ENCODE measurements at regions not wholly inside any gene's neighbourhood (a gene's known extent, or its start where the extent isn't known, plus 50 kb on each side); places are given as distances from the start of the nearest gene placed in this dataset.

GRCh38 chr15:26082221-26083109, 219.3 kb upstream of the ATP10A start (continued):
- TF ChIP-seq PATZ1 (tag by site-specific recombination; IDR thresholded peaks at IDR 0.05) (peak; percentile 72), KLF16 (tag by site-specific recombination; IDR thresholded peaks at IDR 0.05) (peak; percentile 55), ZXDB (tag by site-specific recombination; IDR thresholded peaks at IDR 0.05) (0 out of 2 replicates have a peak, but pooled peaks have one; percentile 14), ZBTB11 (tag by site-specific recombination; conservative IDR thresholded peaks at IDR 0.05; ENCODE audit: low read depth) (peak; percentile 80), ZNF248 (tag by site-specific recombination; IDR thresholded peaks at IDR 0.05) (no peak), YY1 (tag by site-specific recombination; IDR thresholded peaks at IDR 0.05) (peak; percentile 54; the same call in 1 of the 2 replicates), ZNF26 (tag by site-specific recombination; IDR thresholded peaks at IDR 0.05) (no peak), ZNF335 (tag by site-specific recombination; conservative IDR thresholded peaks at IDR 0.05) (peak; percentile 56; the same call in 1 of the 2 replicates), GLIS1 (tag by site-specific recombination; IDR thresholded peaks at IDR 0.05) (peak; percentile 14; the same call in 1 of the 2 replicates), KLF9 (tag by site-specific recombination; IDR thresholded peaks at IDR 0.05; ENCODE audit: low read depth) (peak; percentile 83), KLF8 (tag by site-specific recombination; IDR thresholded peaks at IDR 0.05) (peak; percentile 47; the same call in 1 of the 2 replicates)

GRCh38 chr15:26081758-26082220, 218.7 kb upstream of the ATP10A start:
- Histone ChIP-seq H3K9me3 (ENCODE audit: control insufficient read depth, insufficient read depth, low read depth, low read length) (no peaks in the 10 kb centered on the region), H3K4me3 (ENCODE audit: low read depth, low read length) (no peak overlapping the region)
- CTCF ChIA-PET, result interaction anchor here (0.6 kb wide), 2 partner anchors 40 to 278 kb away, joined by 3 read pairs; no protein-coding TSS in a partner anchor
- no peak for TF ChIP-seq ZNF843 (tag by site-specific recombination; IDR thresholded peaks at IDR 0.05)
- peak; percentile 49 for TF ChIP-seq ZNF341 (tag by site-specific recombination; IDR thresholded peaks at IDR 0.05; ENCODE audit: low read depth)
- TF ChIP-seq ZNF426 (tag by site-specific recombination; IDR thresholded peaks at IDR 0.05), result no peak
- TF ChIP-seq SCRT1 (tag by site-specific recombination; IDR thresholded peaks at IDR 0.05; ENCODE audit: borderline replicate concordance), result no peak
- TF ChIP-seq ZNF223 (tag by site-specific recombination; IDR thresholded peaks at IDR 0.05), result no peak
- no peak for TF ChIP-seq ZNF394 (tag by site-specific recombination; IDR thresholded peaks at IDR 0.05; ENCODE audit: borderline replicate concordance)
- peak; percentile 77; the same call in 1 of the 2 replicates for TF ChIP-seq TRIM28 (IDR thresholded peaks at IDR 0.05; ENCODE audit: borderline replicate concordance, low read length)
- TF ChIP-seq REST (tag by site-specific recombination; IDR thresholded peaks at IDR 0.05), result no peak
- TF ChIP-seq HOXC10 (CRISPR knock-in tag; IDR thresholded peaks at IDR 0.05), result no peak
- TF ChIP-seq SETDB1 (IDR thresholded peaks at IDR 0.05; ENCODE audit: insufficient read length, low read length), result no peak
- TF ChIP-seq KLF16 (tag by site-specific recombination; IDR thresholded peaks at IDR 0.05), result no peak
- no peak for TF ChIP-seq ZNF146 (tag by site-specific recombination; IDR thresholded peaks at IDR 0.05)
- TF ChIP-seq ZNF366 (tag by site-specific recombination; conservative IDR thresholded peaks at IDR 0.05), result peak; percentile 31; the same call in 1 of the 2 replicates

More at GRCh38 chr15:26081758-26082220, 218.7 kb upstream of the ATP10A start:
- POLR2A ChIA-PET, result interaction anchor here (0.6 kb wide), 1 partner anchor 927 kb away, joined by 3 read pairs; no protein-coding TSS in a partner anchor
- H3K27ac ChIP-seq (ENCODE audit: extremely low read depth, low read depth, low read length), result no peak overlapping the region
- H3K4me1 ChIP-seq (ENCODE audit: control insufficient read depth, insufficient read depth, low read length), result no peaks in the 10 kb centered on the region
- H3K36me3 ChIP-seq (ENCODE audit: control insufficient read depth in 2 of 2, insufficient read depth in 1 of 2, low read length in 2 of 2), result no peaks in the 10 kb centered on the region

All from HEK293 (cell line).